Lower leg skin (tissue), 4 donors: ENCODE measurements at regions not wholly inside any gene's neighbourhood (a gene's known extent, or its start where the extent isn't known, plus 50 kb on each side); places are given as distances from the start of the nearest gene placed in this dataset.

ENCODE experiments used
- DNase-seq, 2 donors: peaks; one replicate each; pipeline ENCODE4 v3.0.0-alpha.2; 2019; ENCODE audit warnings: low spot score in 2 of 2
- H3K4me3 ChIP-seq: fragments of 200-600 bp; sonication (generic); 2 replicates; pipeline ENCODE4 v1.5.1; 2017; ENCODE audit warnings: mild to moderate bottlenecking, low read depth; ENCODE audit not compliant: poor library complexity, severe bottlenecking
- CTCF ChIP-seq, 3 donors: fragments of 450-650 bp; IDR thresholded peaks; one replicate each; pipeline ENCODE4 v1.5.1; 2016; ENCODE audit warnings: antibody characterized with exemption in 3 of 3, mild to moderate bottlenecking in 3 of 3, moderate library complexity in 2 of 3
- POLR2A ChIP-seq, 2 donors: fragments of 450-650 bp; IDR thresholded peaks; one replicate each; pipeline ENCODE4 v1.6.1; 2016 to 2017; ENCODE audit warnings: antibody characterized with exemption in 2 of 2, mild to moderate bottlenecking in 1 of 2, moderate library complexity in 1 of 2
- WGBS, 2 donors: methylation state at CpG; one replicate each; pipeline ENCODE4 v1.1.5; 2018; 5-methylcytosine and 5-hydroxymethylcytosine counted together
- intact Hi-C: fragments of 100-400 bp; cut with DNase I; formaldehyde crosslinking; loops from one replicate; pipeline ENCODE4 v1.15.0; 2023; ENCODE audit warnings: low total_unique reads

DNA sequence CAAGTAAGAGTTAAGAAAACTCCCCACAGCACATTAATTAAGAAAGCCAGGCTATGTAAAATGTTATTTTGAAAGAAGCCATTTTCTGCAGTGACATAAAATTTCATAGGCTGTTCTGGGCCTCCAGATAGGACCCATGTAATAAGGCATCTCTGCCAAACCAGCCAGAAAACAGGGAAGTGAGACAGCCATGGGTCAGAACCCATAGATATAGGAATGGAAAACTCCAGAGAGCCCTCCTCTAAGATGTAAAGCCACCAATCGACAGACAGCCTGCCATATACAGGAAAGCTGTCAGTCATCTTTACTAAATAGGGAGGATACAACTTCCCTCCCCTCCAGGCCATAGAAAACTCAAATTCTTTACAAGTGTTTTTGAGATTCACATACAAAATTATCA lies 493.3 kb downstream of the COG6 start:
- H3K4me3 ChIP-seq: no peak overlapping the region
- DNase-seq: no peak
- TF ChIP-seq POLR2A (IDR thresholded peaks at IDR 0.05) (no peak), CTCF (IDR thresholded peaks at IDR 0.05) (no peak)
- intact Hi-C loops: no loop called here
- WGBS, 2 donors: 71 to 91% methylated on average over 1 of the region's 1 CpG

- WGBS, 2 donors: 53 to 57% methylated on average over 6 of the region's 6 CpGs
- TF ChIP-seq POLR2A (IDR thresholded peaks at IDR 0.05) (no peak), CTCF (IDR thresholded peaks at IDR 0.05) (no peak)
- no peak for DNase-seq
- H3K4me3 ChIP-seq: no peak overlapping the region
- intact Hi-C loops: no loop called here
Measured at GRCh38 chr13:40149611-40150274, 494.3 kb downstream of the COG6 start.

GRCh38 chr13:40151673-40152072 lies 496.2 kb downstream of the COG6 start:
- intact Hi-C loops: no loop called here
- TF ChIP-seq CTCF (IDR thresholded peaks at IDR 0.05) (no peak), POLR2A (IDR thresholded peaks at IDR 0.05) (no peak)
- no peak for DNase-seq
- 90 to 91% methylated on average over 2 of the region's 2 CpGs for WGBS, 2 donors
- H3K4me3 ChIP-seq: no peak overlapping the region

GRCh38 chr13:40152145-40152544 lies 496.7 kb downstream of the COG6 start:
- TF ChIP-seq CTCF (IDR thresholded peaks at IDR 0.05): no peak
- TF ChIP-seq POLR2A (IDR thresholded peaks at IDR 0.05): no peak
- DNase-seq: no peak
- no peak overlapping the region for H3K4me3 ChIP-seq
- 55 to 65% methylated on average over 3 of the region's 3 CpGs for WGBS, 2 donors
- intact Hi-C loops: no loop called here

GRCh38 chr13:40152922-40153321 lies 497.5 kb downstream of the COG6 start:
- intact Hi-C loops: no loop called here
- WGBS, 2 donors: 80 to 87% methylated on average over 4 of the region's 4 CpGs
- TF ChIP-seq POLR2A (IDR thresholded peaks at IDR 0.05) (no peak), CTCF (IDR thresholded peaks at IDR 0.05) (no peak)
- no peak for DNase-seq
- H3K4me3 ChIP-seq: no peak overlapping the region

GRCh38 chr13:40153516-40153915 lies 498.1 kb downstream of the COG6 start:
- no peak overlapping the region for H3K4me3 ChIP-seq
- TF ChIP-seq POLR2A (IDR thresholded peaks at IDR 0.05) (no peak), CTCF (IDR thresholded peaks at IDR 0.05) (no peak)
- intact Hi-C loops: no loop called here
- WGBS, 2 donors: 64 to 88% methylated on average over 2 of the region's 2 CpGs
- no peak for DNase-seq
